ENCODE measurements at regions not wholly inside any gene's neighbourhood (a gene's known extent, or its start where the extent isn't known, plus 50 kb on each side); places are given as distances from the start of the nearest gene placed in this dataset.

DNA sequence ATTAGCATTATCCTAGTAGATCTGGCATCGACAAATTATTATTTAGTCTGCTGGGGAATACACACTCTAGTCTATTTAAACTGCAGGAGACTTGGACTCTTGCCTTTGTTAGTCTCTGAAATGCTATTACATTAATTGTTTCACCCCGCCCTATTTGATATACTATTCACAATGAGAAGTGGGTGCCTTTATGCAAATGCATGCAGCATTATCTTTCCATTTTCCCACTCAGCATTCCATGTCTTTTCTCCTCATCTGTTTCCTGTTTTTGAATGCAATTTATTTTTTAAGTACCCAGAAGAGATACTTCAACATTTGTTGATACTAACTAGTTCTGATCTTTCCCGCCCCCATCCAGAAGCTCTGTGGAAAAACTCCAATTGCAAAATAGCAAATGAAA is 395.3 kb upstream of the NXPH2 start:
- no peak overlapping the region for H3K9ac ChIP-seq (ENCODE audit: extremely low read depth, insufficient read length, low read length)
- H2BK5ac ChIP-seq (ENCODE audit: insufficient read length, low read length) = no peak overlapping the region
- H2AFZ ChIP-seq (ENCODE audit: low read length) = no peak overlapping the region
- H3K27ac ChIP-seq (ENCODE audit: insufficient read length, low read depth, low read length) = no peak overlapping the region
- H2AK5ac ChIP-seq (ENCODE audit: insufficient read length, low read length) = no peak overlapping the region
- H3K4me1 ChIP-seq (ENCODE audit: insufficient read depth, low read length) = no peaks in the 10 kb centered on the region
- Mint-ChIP-seq H3K27me3 (ENCODE audit: low read depth) (no peaks in the 10 kb centered on the region), H3K4me3 (no peak overlapping the region), H3K27ac (no peak overlapping the region), H3K4me1 (peaks cover 2 to 6% of the 10 kb centered on the region in 2 experiments), H3K36me3 (ENCODE audit: insufficient read depth in 1 of 3, low read depth in 3 of 3) (no peaks in the 10 kb centered on the region), H3K9me3 (no peaks in the 10 kb centered on the region)
- no peaks in the 10 kb centered on the region for H4K20me1 ChIP-seq (ENCODE audit: control insufficient read depth, insufficient read depth, insufficient read length)
- H2BK12ac ChIP-seq (ENCODE audit: insufficient read length, low read depth, low read length) = no peak overlapping the region
- no peak overlapping the region for H4K8ac ChIP-seq (replicated peaks; ENCODE audit: insufficient read length, low read depth, low read length)
- WGBS (ENCODE audit: extremely low coverage, insufficient read length, low lambda C conversion rate) = no CpG with 5 or more reads among the region's 3 CpGs
- TF ChIP-seq, protein P1, sequence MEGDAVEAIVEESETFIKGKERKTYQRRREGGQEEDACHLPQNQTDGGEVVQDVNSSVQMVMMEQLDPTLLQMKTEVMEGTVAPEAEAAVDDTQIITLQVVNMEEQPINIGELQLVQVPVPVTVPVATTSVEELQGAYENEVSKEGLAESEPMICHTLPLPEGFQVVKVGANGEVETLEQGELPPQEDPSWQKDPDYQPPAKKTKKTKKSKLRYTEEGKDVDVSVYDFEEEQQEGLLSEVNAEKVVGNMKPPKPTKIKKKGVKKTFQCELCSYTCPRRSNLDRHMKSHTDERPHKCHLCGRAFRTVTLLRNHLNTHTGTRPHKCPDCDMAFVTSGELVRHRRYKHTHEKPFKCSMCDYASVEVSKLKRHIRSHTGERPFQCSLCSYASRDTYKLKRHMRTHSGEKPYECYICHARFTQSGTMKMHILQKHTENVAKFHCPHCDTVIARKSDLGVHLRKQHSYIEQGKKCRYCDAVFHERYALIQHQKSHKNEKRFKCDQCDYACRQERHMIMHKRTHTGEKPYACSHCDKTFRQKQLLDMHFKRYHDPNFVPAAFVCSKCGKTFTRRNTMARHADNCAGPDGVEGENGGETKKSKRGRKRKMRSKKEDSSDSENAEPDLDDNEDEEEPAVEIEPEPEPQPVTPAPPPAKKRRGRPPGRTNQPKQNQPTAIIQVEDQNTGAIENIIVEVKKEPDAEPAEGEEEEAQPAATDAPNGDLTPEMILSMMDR (conservative IDR thresholded peaks at IDR 0.05) = no peak
- no peaks in the 10 kb centered on the region for H3K27me3 ChIP-seq (ENCODE audit: insufficient read depth, low read length)
- H3K56ac ChIP-seq (ENCODE audit: insufficient read length, low read depth, low read length) = no peak overlapping the region
- no peak overlapping the region for H3T11ph ChIP-seq (ENCODE audit: low read length)
- DNase-seq = no peak
- H3K18ac ChIP-seq (ENCODE audit: insufficient read length, low read depth, low read length) = no peak overlapping the region
- no peak overlapping the region for H3K23ac ChIP-seq (ENCODE audit: insufficient read length, low read depth, low read length)
- no peak overlapping the region for H2BK20ac ChIP-seq (ENCODE audit: low read depth, low read length, poor library complexity, severe bottlenecking)
- H3K23me2 ChIP-seq (ENCODE audit: insufficient read length, low read depth, low read length, poor library complexity, severe bottlenecking) = no peaks in the 10 kb centered on the region
- no peak overlapping the region for H4K5ac ChIP-seq (ENCODE audit: insufficient read length, low read depth, low read length)
- H2BK15ac ChIP-seq (ENCODE audit: low read depth, low read length) = no peak overlapping the region
- H2BK120ac ChIP-seq (ENCODE audit: low read depth, low read length, poor library complexity, severe bottlenecking) = no peak overlapping the region
- no peaks in the 10 kb centered on the region for H3K79me2 ChIP-seq (ENCODE audit: insufficient read depth, low read length)
- H3K79me1 ChIP-seq (ENCODE audit: insufficient read depth, low read depth, low read length, poor library complexity, severe bottlenecking) = no peaks in the 10 kb centered on the region
- no peaks in the 10 kb centered on the region for H3K9me3 ChIP-seq (ENCODE audit: control insufficient read depth, low read depth, low read length)
- no peak overlapping the region for H3K4me2 ChIP-seq (ENCODE audit: insufficient read depth, insufficient read length, low read length)
- H3K14ac ChIP-seq (ENCODE audit: insufficient read depth, low read length) = no peak overlapping the region
- no peak overlapping the region for H4K91ac ChIP-seq (ENCODE audit: insufficient read length, low read depth, low read length)
- H3K4ac ChIP-seq (ENCODE audit: low read depth, low read length) = no peak overlapping the region
